ENCODE measurements at regions not wholly inside any gene's neighbourhood (a gene's known extent, or its start where the extent isn't known, plus 50 kb on each side); places are given as distances from the start of the nearest gene placed in this dataset.

DNA sequence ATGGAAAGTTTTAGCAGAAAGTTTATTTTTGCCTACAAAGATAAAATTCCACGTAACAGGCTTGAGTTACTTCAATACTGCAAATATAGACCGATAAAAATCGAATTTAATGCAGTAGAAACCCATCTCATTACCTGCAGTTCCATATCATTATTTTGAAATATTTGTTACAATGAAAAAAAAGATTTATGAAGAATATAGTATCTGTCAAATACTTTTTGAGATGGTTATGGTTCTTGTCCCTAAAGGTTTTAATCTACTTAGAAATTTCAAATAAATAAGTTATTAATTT, 273.5 kb downstream of the ADAMTS20 start:
- TF ChIP-seq, protein P1, sequence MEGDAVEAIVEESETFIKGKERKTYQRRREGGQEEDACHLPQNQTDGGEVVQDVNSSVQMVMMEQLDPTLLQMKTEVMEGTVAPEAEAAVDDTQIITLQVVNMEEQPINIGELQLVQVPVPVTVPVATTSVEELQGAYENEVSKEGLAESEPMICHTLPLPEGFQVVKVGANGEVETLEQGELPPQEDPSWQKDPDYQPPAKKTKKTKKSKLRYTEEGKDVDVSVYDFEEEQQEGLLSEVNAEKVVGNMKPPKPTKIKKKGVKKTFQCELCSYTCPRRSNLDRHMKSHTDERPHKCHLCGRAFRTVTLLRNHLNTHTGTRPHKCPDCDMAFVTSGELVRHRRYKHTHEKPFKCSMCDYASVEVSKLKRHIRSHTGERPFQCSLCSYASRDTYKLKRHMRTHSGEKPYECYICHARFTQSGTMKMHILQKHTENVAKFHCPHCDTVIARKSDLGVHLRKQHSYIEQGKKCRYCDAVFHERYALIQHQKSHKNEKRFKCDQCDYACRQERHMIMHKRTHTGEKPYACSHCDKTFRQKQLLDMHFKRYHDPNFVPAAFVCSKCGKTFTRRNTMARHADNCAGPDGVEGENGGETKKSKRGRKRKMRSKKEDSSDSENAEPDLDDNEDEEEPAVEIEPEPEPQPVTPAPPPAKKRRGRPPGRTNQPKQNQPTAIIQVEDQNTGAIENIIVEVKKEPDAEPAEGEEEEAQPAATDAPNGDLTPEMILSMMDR (IDR thresholded peaks at IDR 0.05) = no peak

DNA sequence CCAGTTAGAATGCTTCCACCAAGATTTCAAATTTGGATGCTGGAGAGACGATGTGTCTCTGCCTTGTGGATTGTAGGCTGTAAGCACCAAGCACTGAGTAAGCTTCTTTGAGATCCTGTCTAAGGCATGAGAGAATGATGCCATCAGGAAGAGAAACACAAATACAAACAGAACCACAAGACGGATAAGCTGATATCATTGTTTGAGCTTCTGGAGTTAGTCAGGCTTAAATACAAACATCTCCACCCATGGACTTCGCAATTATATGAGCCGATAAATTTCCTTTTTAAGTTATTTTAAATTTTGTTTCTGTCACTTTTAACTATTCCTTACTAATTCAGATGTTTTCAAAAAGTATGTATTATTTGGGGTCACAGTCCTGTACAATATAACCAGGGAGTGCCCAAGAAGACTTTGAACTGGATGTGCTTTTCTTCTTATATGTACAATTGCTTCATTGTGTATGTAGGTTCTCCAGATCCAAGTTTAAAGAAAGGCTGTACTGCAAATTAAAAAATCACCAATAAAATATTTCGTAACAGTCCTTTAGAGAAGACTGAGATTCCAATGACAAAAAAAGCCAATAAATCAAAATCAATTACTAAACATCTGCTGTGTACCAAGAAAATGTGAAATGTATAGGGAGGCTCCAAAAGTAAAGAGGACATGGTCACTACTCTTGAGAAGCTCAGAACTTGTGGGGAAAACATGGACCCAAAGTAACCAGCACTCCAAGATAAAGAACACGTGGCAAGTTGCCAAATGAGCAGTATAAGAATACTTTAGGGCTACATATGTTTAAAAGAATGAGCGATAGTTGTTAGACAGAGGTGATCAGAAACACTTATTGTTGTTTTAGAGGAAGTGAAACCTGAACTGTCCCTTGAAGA, 274.1 kb downstream of the ADAMTS20 start:
- TF ChIP-seq, protein P1 (IDR thresholded peaks at IDR 0.05) = no peak

DNA sequence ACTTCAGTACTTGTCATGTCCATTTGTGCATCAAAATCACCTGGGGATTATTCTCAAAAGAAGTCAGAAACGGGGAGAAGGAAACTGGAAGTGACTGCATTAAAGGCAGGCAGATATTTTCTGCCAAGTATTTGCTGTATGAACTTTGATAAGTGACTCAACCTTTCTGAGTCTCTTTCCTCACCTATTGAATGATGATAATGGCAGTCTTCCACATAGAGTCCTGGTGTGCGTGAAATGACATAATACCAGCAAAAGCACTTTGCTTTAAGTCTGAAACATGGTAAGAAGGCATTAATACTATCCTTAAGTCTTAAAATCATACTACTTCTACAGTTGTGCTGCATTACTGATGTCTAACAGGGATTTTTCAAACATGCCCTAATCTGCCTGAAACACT, 278.5 kb downstream of the ADAMTS20 start:
- TF ChIP-seq, protein P1 (IDR thresholded peaks at IDR 0.05) = no peak

DNA sequence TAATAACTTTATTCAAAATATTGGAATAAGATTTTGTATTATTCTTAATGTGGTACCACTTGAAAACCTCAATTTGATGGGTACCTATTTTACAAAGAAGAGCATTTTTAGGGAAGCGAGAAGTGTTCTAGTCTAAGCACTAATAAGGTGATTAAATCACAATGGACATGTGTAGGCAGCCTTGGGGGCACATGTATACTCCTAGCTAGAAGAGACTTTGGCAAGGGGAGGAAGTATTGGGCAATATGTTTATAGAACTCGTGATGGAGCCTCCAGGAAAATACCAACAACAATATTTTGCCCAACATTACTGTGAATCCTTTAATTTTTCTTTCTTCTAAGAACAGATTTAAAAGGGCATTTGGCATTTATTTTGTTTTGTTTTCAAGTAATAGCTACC, 280.3 kb downstream of the ADAMTS20 start:
- TF ChIP-seq, protein P1 (IDR thresholded peaks at IDR 0.05) = no peak

DNA sequence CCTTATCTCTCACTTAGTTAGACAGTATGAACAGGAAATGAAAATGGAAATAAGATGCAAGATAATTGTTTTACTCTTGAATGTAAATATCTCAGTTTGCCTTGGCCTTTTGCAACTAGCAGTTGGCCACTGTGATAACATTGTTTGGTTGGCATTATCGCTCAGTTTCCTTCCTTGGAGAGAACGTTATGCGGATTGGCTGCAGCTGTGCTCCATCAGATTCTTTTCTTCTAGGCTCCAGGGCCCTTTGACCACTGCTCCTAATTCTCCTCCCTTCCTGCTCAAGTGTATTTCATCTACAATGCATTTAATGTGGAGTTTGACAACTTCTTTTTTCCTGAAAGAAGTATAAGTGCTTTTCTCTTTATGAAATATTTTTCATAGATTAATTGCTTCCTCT, 284.2 kb downstream of the ADAMTS20 start:
- TF ChIP-seq, protein P1 (IDR thresholded peaks at IDR 0.05) = no peak

DNA sequence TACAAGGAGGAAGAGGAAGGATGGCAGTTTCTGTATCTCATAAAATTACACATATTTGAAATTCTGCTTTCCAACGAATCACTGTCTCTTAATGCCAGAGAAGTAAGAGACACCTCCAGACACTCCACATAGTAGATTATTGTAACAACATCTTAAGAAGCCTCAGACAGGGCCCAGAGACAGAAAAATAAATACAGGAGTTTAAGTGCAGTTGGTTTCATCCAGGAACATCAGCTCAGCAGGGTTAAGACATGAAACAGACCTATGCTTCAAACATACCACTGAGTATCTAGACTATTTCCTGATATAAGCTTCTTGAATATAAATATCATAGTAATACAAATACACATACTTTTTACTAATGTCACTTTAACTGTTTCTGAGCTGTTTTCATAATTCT, 290.3 kb downstream of the ADAMTS20 start:
- TF ChIP-seq, protein P1 (IDR thresholded peaks at IDR 0.05) = no peak

DNA sequence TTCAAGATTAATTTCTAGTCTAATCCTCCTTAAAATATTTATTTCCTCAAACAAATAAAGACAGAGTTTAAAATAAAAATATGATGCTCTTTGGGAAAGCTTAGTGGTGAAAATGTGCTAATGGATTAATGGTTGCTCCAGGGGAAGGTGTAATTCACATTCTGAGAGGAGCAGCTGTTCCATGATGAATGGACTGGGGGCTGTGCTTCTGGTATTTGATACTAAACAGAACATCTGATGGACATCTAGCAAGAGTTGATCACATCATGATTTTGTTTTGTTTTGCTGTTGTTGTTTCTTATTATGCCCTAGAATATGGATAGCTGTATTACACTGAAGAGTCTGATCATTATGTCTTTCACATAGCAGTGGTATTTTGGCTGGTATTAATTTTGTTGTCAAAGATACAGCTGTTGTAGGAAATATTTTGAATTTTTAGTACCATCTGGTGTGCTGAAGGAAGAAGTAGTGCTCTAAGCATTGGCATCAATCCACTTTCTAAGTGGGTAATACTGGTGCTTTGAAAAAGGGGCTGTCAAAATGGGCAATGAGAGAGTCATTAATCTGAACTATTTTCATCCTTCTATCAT, 296.4 kb downstream of the ADAMTS20 start:
- TF ChIP-seq, protein P1 (IDR thresholded peaks at IDR 0.05) = no peak
